Natural killer cell treated with Interleukin-12 subunit alpha and Interleukin-12 subunit beta and Interleukin-15 and Interleukin-18, amount 100 ng/mL, for 72 hours (primary cell): ENCODE measurements at regions not wholly inside any gene's neighbourhood (a gene's known extent, or its start where the extent isn't known, plus 50 kb on each side); places are given as distances from the start of the nearest gene placed in this dataset.
"Not testable (repeated sequence)": the region's sequence is repeated elsewhere in the genome, so short reads cannot be mapped to it uniquely, and the experiment has no call there.

Source experiments
- ATAC-seq, 2 donors: fragments of 150-1000 bp; cut with Tn5 transposase in 1 of 2; sonication (Bioruptor Pico), chemical (Tn5 transposase) in 1 of 2; 2 replicates each; pipeline ENCODE4 v1.10.0; 2021
- DNase-seq: peaks from one replicate; pipeline ENCODE4 v3.0.0; 2022; ENCODE audit warnings: low spot score
- H3K27ac Mint-ChIP-seq, 2 donors: 1 replicate in 1 of 2; 2 replicates in 1 of 2; pipeline ENCODE4 v1.8.0; 2022; ENCODE audit warnings: mixed read lengths in 2 of 2, mild to moderate bottlenecking in 1 of 2, moderate library complexity in 1 of 2
- H3K27me3 Mint-ChIP-seq, 2 donors: 1 replicate in 1 of 2; 2 replicates in 1 of 2; pipeline ENCODE4 v1.8.0; 2022; ENCODE audit warnings: mixed read lengths in 2 of 2
- H3K36me3 Mint-ChIP-seq: one replicate; pipeline ENCODE4 v1.8.0; 2022; ENCODE audit warnings: mixed read lengths
- H3K4me1 Mint-ChIP-seq, 2 donors: 1 replicate in 1 of 2; 2 replicates in 1 of 2; pipeline ENCODE4 v1.8.0; 2022; ENCODE audit warnings: low read depth in 2 of 2, mixed read lengths in 2 of 2, mild to moderate bottlenecking in 1 of 2
- H3K4me3 Mint-ChIP-seq: one replicate; pipeline ENCODE4 v1.8.0; 2022; ENCODE audit warnings: mixed read lengths
- H3K9me3 Mint-ChIP-seq: 2 replicates; pipeline ENCODE4 v1.8.0; 2022; ENCODE audit warnings: mixed read lengths

GRCh38 chr5:153342487-153342886 lies 148.0 kb upstream of the GRIA1 start:
- no peak for ATAC-seq
- H3K4me1 Mint-ChIP-seq, result no peaks in the 10 kb centered on the region
- H3K36me3 Mint-ChIP-seq, result no peaks in the 10 kb centered on the region
- no peak overlapping the region for H3K4me3 Mint-ChIP-seq
- H3K27me3 Mint-ChIP-seq, result peaks cover 0 to 28% of the 10 kb centered on the region in 2 donors
- H3K9me3 Mint-ChIP-seq, result peaks cover 6% of the 10 kb centered on the region
- no peak overlapping the region for H3K27ac Mint-ChIP-seq
- DNase-seq, result no peak

GRCh38 chr5:153347611-153348010 lies 142.9 kb upstream of the GRIA1 start:
- Mint-ChIP-seq H3K27me3 (peaks cover 5 to 33% of the 10 kb centered on the region in 2 donors), H3K27ac (no peak overlapping the region), H3K9me3 (peaks cover 4% of the 10 kb centered on the region), H3K4me3 (no peak overlapping the region), H3K4me1 (peaks cover 3% of the 10 kb centered on the region in 2 donors), H3K36me3 (no peaks in the 10 kb centered on the region)
- ATAC-seq (no peak), DNase-seq (no peak)

GRCh38 chr5:153350175-153350883 lies 140.1 kb upstream of the GRIA1 start:
- Mint-ChIP-seq H3K9me3 (peaks cover under 1% of the 10 kb centered on the region), H3K27ac (no peak overlapping the region), H3K4me3 (no peak overlapping the region), H3K36me3 (no peaks in the 10 kb centered on the region), H3K27me3 (peaks cover 11 to 34% of the 10 kb centered on the region in 2 donors), H3K4me1 (peaks cover 6 to 9% of the 10 kb centered on the region in 2 donors)
- DNase-seq (no peak), ATAC-seq (peak in 1 of 2 donors; percentile 31)

- DNase-seq, result no peak
- no peak overlapping the region for H3K27ac Mint-ChIP-seq
Observed at GRCh38 chr5:153352685-153353219, 137.7 kb upstream of the GRIA1 start.

DNA sequence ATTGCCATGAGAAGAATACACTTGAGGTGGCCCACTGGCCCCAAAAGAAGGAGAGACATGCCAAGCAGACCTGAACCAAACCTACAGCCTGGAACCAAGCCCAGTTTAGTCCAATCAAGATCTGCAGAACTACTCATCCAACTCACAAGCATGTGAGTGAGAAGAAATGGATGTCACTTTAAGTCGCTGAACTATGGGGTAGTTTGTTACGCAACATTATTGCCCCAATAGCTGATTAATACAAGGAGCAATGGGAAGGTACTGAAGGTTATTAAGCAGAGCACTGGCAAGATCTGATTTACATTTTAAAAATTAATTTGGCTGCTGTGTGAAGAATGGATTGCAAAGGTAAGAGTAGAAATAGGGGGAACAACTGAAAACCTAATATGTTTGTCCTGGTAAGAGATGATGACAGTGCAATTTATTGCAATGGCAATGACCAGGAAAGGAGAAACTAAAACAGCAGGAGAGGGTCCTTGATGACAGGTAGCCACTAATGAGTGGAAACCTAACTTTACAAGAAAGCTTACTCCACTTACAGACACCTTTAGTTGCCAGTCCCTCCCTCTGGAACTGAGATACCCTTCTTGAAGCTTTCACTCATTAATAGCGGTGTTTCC lies 132.9 kb upstream of the GRIA1 start:
- Mint-ChIP-seq H3K27ac (no peak overlapping the region), H3K27me3 (peaks cover 5 to 25% of the 10 kb centered on the region in 2 donors), H3K9me3 (peaks cover 4% of the 10 kb centered on the region), H3K4me1 (peaks cover 10 to 17% of the 10 kb centered on the region in 2 donors), H3K36me3 (peaks cover 12% of the 10 kb centered on the region), H3K4me3 (no peak overlapping the region)
- DNase-seq (no peak), ATAC-seq (no peak)

More at GRCh38 chr5:153352685-153353219, 137.7 kb upstream of the GRIA1 start:
- peaks cover 12% of the 10 kb centered on the region for H3K36me3 Mint-ChIP-seq
- H3K4me1 Mint-ChIP-seq, result peaks cover 6 to 9% of the 10 kb centered on the region in 2 donors
- H3K9me3 Mint-ChIP-seq, result peaks cover 4% of the 10 kb centered on the region
- peak in 1 of 2 donors; percentile 61 for ATAC-seq
- H3K4me3 Mint-ChIP-seq, result peak overlapping the region; percentile 49
- H3K27me3 Mint-ChIP-seq, result peaks cover 11 to 29% of the 10 kb centered on the region in 2 donors

- no peak for DNase-seq
- Mint-ChIP-seq H3K27me3 (peaks cover 2 to 18% of the 10 kb centered on the region in 2 donors), H3K4me1 (peaks cover 6 to 11% of the 10 kb centered on the region in 2 donors), H3K4me3 (no peak overlapping the region), H3K9me3 (peaks cover 4% of the 10 kb centered on the region), H3K27ac (peak overlapping the region in 1 of 2 donors; percentile 13), H3K36me3 (peaks cover 12% of the 10 kb centered on the region)
- ATAC-seq, result peak in 1 of 2 donors; percentile 28
Observed at GRCh38 chr5:153358315-153358976, 132.0 kb upstream of the GRIA1 start.

- Mint-ChIP-seq H3K4me3 (no peak overlapping the region), H3K27ac (no peak overlapping the region), H3K4me1 (peaks cover 6 to 11% of the 10 kb centered on the region in 2 donors), H3K36me3 (peaks cover 12% of the 10 kb centered on the region), H3K9me3 (peaks cover 8% of the 10 kb centered on the region), H3K27me3 (peaks cover 2 to 25% of the 10 kb centered on the region in 2 donors)
- ATAC-seq (no peak), DNase-seq (no peak)
Observed at GRCh38 chr5:153360860-153361259, 129.6 kb upstream of the GRIA1 start.

- no peak overlapping the region for H3K27ac Mint-ChIP-seq
- no peak overlapping the region for H3K4me3 Mint-ChIP-seq
- peaks cover 8% of the 10 kb centered on the region for H3K36me3 Mint-ChIP-seq
- peaks cover 2 to 21% of the 10 kb centered on the region in 2 donors for H3K27me3 Mint-ChIP-seq
- peaks cover 6% of the 10 kb centered on the region for H3K9me3 Mint-ChIP-seq
- peaks cover 6 to 11% of the 10 kb centered on the region in 2 donors for H3K4me1 Mint-ChIP-seq
- no peak for ATAC-seq
- no peak for DNase-seq
Observed at GRCh38 chr5:153361735-153362409, 128.6 kb upstream of the GRIA1 start.

DNA sequence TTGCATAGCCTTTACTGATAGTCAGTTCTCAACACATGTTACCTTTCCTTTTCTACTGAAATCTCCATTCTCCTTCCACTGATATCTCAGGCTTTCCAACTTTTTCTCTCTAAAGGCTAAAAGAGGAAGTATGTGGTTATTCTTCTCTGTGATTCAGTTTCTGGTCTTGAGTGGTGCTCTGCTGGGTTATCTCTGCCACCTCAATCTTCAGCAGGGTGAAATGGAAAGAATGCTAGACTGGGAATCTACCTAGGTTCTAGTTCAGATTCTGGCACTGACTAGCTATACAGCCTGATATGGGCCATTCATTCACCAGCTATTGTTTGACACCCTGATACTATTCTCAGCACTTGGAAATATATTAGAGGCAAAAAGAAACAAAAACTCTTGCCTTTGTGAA lies 124.9 kb upstream of the GRIA1 start:
- Mint-ChIP-seq H3K9me3 (peaks cover 7% of the 10 kb centered on the region), H3K36me3 (no peaks in the 10 kb centered on the region), H3K27ac (no peak overlapping the region), H3K27me3 (peaks cover 2 to 7% of the 10 kb centered on the region in 2 donors), H3K4me3 (no peak overlapping the region), H3K4me1 (no peaks in the 10 kb centered on the region)
- DNase-seq, result no peak
- ATAC-seq, result no peak

DNA sequence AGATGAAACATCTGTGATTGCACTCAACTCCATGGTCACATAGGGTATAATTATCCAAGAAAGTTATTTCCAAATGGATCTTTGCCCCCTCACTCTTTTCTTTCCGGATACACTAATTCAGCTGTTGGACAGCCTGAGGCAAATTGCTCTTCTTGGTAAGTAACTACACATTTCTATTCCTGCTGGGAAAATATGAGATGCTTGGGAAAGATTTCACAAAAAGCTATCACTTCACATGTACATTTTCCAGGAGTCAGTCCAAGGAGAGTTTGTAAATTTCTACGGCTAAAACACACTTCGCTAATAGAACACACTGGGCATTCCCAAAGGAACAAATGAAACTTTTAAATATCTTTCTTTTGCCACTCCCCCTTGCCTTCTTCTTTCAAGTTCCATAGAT lies 123.0 kb upstream of the GRIA1 start:
- no peak for ATAC-seq
- Mint-ChIP-seq H3K36me3 (no peaks in the 10 kb centered on the region), H3K27me3 (peaks cover 2 to 7% of the 10 kb centered on the region in 2 donors), H3K9me3 (peaks cover 7% of the 10 kb centered on the region), H3K4me3 (no peak overlapping the region), H3K4me1 (no peaks in the 10 kb centered on the region), H3K27ac (no peak overlapping the region)
- no peak for DNase-seq

- no peaks in the 10 kb centered on the region for H3K4me1 Mint-ChIP-seq
- DNase-seq (no peak), ATAC-seq (no peak)
- no peak overlapping the region for H3K27ac Mint-ChIP-seq
- H3K4me3 Mint-ChIP-seq, result no peak overlapping the region
- peaks cover 3% of the 10 kb centered on the region for H3K9me3 Mint-ChIP-seq
- H3K27me3 Mint-ChIP-seq, result no peaks in the 10 kb centered on the region
- H3K36me3 Mint-ChIP-seq, result no peaks in the 10 kb centered on the region
Observed at GRCh38 chr5:153372425-153373129, 117.9 kb upstream of the GRIA1 start.

DNA sequence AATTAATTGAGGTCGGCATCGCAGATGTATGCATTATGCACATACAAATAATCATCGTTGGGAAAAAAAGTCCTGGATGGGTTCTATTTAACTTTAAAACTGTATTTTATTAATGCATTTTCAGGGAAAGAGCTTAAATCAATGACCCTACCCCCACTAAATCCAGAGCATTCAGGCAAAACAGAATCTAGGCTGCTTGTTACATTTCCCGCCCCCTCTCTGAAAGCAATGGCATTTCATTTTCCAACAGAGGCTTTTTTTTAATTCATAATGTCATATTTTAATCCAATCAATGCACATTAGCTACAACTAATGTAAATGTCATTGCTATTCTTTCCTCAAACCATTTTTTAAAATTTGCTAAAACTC lies 117.4 kb upstream of the GRIA1 start:
- no peak for ATAC-seq
- H3K4me1 Mint-ChIP-seq, result no peaks in the 10 kb centered on the region
- H3K27me3 Mint-ChIP-seq, result no peaks in the 10 kb centered on the region
- no peaks in the 10 kb centered on the region for H3K36me3 Mint-ChIP-seq
- peaks cover 3% of the 10 kb centered on the region for H3K9me3 Mint-ChIP-seq
- no peak overlapping the region for H3K4me3 Mint-ChIP-seq
- H3K27ac Mint-ChIP-seq, result no peak overlapping the region
- no peak for DNase-seq

- not testable (repeated sequence) for H3K27me3 Mint-ChIP-seq, H3K9me3 Mint-ChIP-seq, H3K27ac Mint-ChIP-seq, ATAC-seq, DNase-seq, H3K36me3 Mint-ChIP-seq, H3K4me3 Mint-ChIP-seq, H3K4me1 Mint-ChIP-seq
Observed at GRCh38 chr5:153381630-153382029, 108.8 kb upstream of the GRIA1 start.
